ENCODE measurements at regions not wholly inside any gene's neighbourhood (a gene's known extent, or its start where the extent isn't known, plus 50 kb on each side); places are given as distances from the start of the nearest gene placed in this dataset.

DNA sequence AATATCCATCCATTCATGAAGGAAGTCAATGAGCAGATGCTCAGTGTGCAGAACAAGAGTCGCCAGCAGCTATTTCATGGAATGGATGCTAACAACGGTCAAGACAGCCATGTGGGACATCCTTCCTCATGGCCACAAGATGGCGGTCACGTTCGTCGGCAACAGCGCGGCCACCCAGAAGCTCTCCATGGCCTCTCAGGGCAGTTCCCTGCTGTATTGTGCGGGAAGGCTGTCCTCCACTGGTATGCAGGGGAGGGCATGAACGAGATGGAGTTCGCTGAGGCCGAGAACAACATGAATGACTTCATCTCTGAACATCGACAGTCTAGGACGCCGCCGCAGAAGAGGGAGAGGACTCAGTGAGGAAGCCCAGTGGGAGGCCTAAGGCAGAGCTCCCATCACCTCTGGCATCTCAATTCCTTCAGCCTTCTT, 208.3 kb downstream of the TJP1 start:
- H3K27ac ChIP-seq (ENCODE audit: extremely low read depth, low read depth, low read length), result no peak overlapping the region
- ChIA-PET POLR2A (no interaction called here), CTCF (interaction anchor here (0.8 to 1.1 kb wide), 2 partner anchors 9 to 474 kb away, joined by 3 to 6 read pairs; no protein-coding TSS in a partner anchor)
- no peaks in the 10 kb centered on the region for H3K4me1 ChIP-seq (ENCODE audit: control insufficient read depth, insufficient read depth, low read length)
- no peak for TF ChIP-seq ZIC2 (tag by site-specific recombination; IDR thresholded peaks at IDR 0.05)
- TF ChIP-seq GLIS1 (tag by site-specific recombination; IDR thresholded peaks at IDR 0.05), result no peak
- TF ChIP-seq ZNF529 (tag by site-specific recombination; IDR thresholded peaks at IDR 0.05; ENCODE audit: insufficient replicate concordance), result no peak
- no peak for TF ChIP-seq ZNF621 (tag by site-specific recombination; IDR thresholded peaks at IDR 0.05)
- TF ChIP-seq, protein P1, sequence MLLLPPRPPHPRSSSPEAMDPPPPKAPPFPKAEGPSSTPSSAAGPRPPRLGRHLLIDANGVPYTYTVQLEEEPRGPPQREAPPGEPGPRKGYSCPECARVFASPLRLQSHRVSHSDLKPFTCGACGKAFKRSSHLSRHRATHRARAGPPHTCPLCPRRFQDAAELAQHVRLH (tag by site-specific recombination; IDR thresholded peaks at IDR 0.05), result no peak
- no peak for TF ChIP-seq ZNF184 (tag by site-specific recombination; IDR thresholded peaks at IDR 0.05)
- H3K4me3 ChIP-seq (ENCODE audit: low read depth, low read length), result no peak overlapping the region
- no peaks in the 10 kb centered on the region for H3K36me3 ChIP-seq (ENCODE audit: control insufficient read depth in 2 of 2, insufficient read depth in 1 of 2, low read length in 2 of 2)
- no peaks in the 10 kb centered on the region for H3K9me3 ChIP-seq (ENCODE audit: control insufficient read depth, insufficient read depth, low read depth, low read length)

DNA sequence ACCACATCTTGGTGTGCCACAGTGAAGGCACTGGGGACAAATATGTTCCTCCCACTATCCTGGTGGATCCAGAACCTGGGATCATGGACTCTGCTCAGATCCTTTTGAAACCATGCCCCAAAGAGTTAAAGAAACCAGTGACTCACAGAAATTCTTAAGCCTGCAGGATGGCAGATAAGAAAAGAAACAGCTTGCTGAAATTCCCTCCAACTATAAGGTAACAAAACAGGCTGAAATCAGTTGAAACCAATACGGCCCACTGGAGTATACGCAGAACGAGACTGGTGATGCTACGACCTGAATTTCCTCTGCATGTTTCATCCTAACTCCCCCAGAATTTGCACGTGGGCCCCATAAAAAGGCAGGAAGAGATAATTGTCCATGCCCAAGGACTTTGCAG, 209.6 kb downstream of the TJP1 start:
- ChIA-PET CTCF (interaction anchor here (0.6 kb wide), 1 partner anchor 737 kb away, joined by 6 read pairs; no protein-coding TSS in a partner anchor), POLR2A (no interaction called here)
- Histone ChIP-seq H3K27ac (ENCODE audit: extremely low read depth, low read depth, low read length) (no peak overlapping the region), H3K36me3 (ENCODE audit: control insufficient read depth in 2 of 2, insufficient read depth in 1 of 2, low read length in 2 of 2) (no peaks in the 10 kb centered on the region), H3K4me3 (ENCODE audit: low read depth, low read length) (no peak overlapping the region), H3K4me1 (ENCODE audit: control insufficient read depth, insufficient read depth, low read length) (no peaks in the 10 kb centered on the region), H3K9me3 (ENCODE audit: control insufficient read depth, insufficient read depth, low read depth, low read length) (no peaks in the 10 kb centered on the region)
- TF ChIP-seq ZNF843 (tag by site-specific recombination; IDR thresholded peaks at IDR 0.05), result no peak

DNA sequence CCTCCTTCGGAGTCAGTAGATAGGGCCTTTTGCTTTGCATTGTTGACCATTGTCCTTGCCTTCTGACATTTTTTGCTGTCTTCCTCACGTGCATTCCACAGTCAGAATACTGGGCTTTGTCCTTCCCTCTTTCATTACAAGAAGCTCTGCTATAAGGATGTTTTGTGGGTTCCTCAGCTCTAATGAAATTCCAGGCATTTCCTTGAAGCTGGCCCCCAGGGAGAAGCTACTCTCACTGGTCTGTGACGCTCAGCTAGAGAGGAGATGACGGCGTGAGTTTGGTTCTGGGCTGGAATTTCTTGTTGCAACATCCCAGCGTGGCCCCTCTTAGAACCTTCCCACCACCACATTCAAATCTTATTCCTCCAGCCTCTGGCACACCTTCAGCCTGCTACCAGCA, 210.2 kb downstream of the TJP1 start:
- H3K9me3 ChIP-seq (ENCODE audit: control insufficient read depth, insufficient read depth, low read depth, low read length), result no peaks in the 10 kb centered on the region
- CTCF ChIA-PET, result interaction anchor here (0.7 kb wide), 2 partner anchors 260 to 313 kb away, joined by 3 read pairs; no protein-coding TSS in a partner anchor
- no peak for TF ChIP-seq SETDB1 (IDR thresholded peaks at IDR 0.05; ENCODE audit: insufficient read length, low read length)
- TF ChIP-seq ZNF423 (tag by site-specific recombination; IDR thresholded peaks at IDR 0.05), result no peak
- no peak for TF ChIP-seq ZNF843 (tag by site-specific recombination; IDR thresholded peaks at IDR 0.05)
- no peak for TF ChIP-seq ZNF350 (tag by site-specific recombination; IDR thresholded peaks at IDR 0.05)
- no peak for TF ChIP-seq YY2 (tag by site-specific recombination; IDR thresholded peaks at IDR 0.05)
- TF ChIP-seq ZNF302 (tag by site-specific recombination; IDR thresholded peaks at IDR 0.05; ENCODE audit: low read depth), result no peak
- no peak for TF ChIP-seq ZNF391 (tag by site-specific recombination; IDR thresholded peaks at IDR 0.05; ENCODE audit: borderline replicate concordance, low read depth)
- no peak for TF ChIP-seq EGR2 (tag by site-specific recombination; IDR thresholded peaks at IDR 0.05; ENCODE audit: low read depth)
- TF ChIP-seq, protein P2, sequence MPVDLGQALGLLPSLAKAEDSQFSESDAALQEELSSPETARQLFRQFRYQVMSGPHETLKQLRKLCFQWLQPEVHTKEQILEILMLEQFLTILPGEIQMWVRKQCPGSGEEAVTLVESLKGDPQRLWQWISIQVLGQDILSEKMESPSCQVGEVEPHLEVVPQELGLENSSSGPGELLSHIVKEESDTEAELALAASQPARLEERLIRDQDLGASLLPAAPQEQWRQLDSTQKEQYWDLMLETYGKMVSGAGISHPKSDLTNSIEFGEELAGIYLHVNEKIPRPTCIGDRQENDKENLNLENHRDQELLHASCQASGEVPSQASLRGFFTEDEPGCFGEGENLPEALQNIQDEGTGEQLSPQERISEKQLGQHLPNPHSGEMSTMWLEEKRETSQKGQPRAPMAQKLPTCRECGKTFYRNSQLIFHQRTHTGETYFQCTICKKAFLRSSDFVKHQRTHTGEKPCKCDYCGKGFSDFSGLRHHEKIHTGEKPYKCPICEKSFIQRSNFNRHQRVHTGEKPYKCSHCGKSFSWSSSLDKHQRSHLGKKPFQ (tag by site-specific recombination; IDR thresholded peaks at IDR 0.05), result no peak
- TF ChIP-seq ZNF544 (tag by site-specific recombination; IDR thresholded peaks at IDR 0.05), result no peak
- TF ChIP-seq, protein P3, sequence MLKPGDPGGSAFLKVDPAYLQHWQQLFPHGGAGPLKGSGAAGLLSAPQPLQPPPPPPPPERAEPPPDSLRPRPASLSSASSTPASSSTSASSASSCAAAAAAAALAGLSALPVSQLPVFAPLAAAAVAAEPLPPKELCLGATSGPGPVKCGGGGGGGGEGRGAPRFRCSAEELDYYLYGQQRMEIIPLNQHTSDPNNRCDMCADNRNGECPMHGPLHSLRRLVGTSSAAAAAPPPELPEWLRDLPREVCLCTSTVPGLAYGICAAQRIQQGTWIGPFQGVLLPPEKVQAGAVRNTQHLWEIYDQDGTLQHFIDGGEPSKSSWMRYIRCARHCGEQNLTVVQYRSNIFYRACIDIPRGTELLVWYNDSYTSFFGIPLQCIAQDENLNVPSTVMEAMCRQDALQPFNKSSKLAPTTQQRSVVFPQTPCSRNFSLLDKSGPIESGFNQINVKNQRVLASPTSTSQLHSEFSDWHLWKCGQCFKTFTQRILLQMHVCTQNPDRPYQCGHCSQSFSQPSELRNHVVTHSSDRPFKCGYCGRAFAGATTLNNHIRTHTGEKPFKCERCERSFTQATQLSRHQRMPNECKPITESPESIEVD (tag by site-specific recombination; IDR thresholded peaks at IDR 0.05), result no peak
- no peak for TF ChIP-seq ZNF629 (tag by site-specific recombination; IDR thresholded peaks at IDR 0.05)
- TF ChIP-seq, protein P4, sequence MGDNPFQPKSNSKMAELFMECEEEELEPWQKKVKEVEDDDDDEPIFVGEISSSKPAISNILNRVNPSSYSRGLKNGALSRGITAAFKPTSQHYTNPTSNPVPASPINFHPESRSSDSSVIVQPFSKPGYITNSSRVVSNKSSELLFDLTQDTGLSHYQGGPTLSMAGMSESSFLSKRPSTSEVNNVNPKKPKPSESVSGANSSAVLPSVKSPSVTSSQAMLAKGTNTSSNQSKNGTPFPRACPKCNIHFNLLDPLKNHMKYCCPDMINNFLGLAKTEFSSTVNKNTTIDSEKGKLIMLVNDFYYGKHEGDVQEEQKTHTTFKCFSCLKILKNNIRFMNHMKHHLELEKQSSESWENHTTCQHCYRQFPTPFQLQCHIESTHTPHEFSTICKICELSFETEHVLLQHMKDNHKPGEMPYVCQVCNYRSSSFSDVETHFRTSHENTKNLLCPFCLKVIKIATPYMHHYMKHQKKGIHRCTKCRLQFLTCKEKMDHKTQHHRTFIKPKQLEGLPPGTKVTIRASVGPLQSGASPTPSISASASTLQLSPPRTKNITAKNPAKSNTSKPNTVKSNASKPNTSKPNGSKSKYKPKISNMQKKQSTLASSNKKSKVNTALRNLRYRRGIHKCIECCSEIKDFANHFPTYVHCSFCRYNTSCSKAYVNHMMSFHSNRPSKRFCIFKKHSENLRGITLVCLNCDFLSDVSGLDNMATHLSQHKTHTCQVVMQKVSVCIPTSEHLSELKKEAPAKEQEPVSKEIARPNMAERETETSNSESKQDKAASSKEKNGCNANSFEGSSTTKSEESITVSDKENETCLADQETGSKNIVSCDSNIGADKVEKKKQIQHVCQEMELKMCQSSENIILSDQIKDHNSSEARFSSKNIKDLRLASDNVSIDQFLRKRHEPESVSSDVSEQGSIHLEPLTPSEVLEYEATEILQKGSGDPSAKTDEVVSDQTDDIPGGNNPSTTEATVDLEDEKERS (tag by site-specific recombination; IDR thresholded peaks at IDR 0.05), result no peak
- no peak for TF ChIP-seq KLF10 (tag by site-specific recombination; IDR thresholded peaks at IDR 0.05)
- TF ChIP-seq ZNF660 (tag by site-specific recombination; IDR thresholded peaks at IDR 0.05), result no peak
- H3K27ac ChIP-seq (ENCODE audit: extremely low read depth, low read depth, low read length), result no peak overlapping the region
- no peaks in the 10 kb centered on the region for H3K4me1 ChIP-seq (ENCODE audit: control insufficient read depth, insufficient read depth, low read length)
- H3K36me3 ChIP-seq (ENCODE audit: control insufficient read depth in 2 of 2, insufficient read depth in 1 of 2, low read length in 2 of 2), result no peaks in the 10 kb centered on the region
- POLR2A ChIA-PET, result no interaction called here
- H3K4me3 ChIP-seq (ENCODE audit: low read depth, low read length), result no peak overlapping the region
